Stimulated activated naive CD4-positive, alpha-beta T cell treated with Interleukin-2 at 50 U/mL for 16 hours (primary cell): ENCODE measurements at regions not wholly inside any gene's neighbourhood (a gene's known extent, or its start where the extent isn't known, plus 50 kb on each side); places are given as distances from the start of the nearest gene placed in this dataset.
"Not testable (repeated sequence)": the region's sequence is repeated elsewhere in the genome, so short reads cannot be mapped to it uniquely, and the experiment has no call there.

ENCODE experiments used
- DNase-seq: peaks from one replicate; lab custom pipeline; 2025; lab: John Stamatoyannopoulos, UW

- DNase-seq, result no peak
Observed at GRCh38 chr18:30705943-30706342, 336.6 kb downstream of the DSC3 start.

DNA sequence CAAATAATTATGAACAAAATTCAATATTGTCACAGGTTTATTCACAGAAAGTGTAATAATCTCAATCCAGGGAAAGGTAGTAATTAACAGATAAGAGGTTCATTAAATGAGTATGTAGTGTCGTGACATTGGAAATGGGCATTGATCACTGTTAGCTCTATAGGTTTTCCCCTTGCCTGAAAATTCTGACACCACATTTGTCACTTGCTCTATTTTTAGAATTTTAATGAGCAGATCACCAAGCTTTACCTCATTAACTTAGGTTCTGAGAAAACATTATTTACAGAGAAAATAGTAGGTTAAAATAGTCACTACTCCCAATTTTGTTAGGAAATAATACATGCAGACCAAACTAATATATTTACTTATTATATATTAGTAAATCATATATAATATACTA lies 344.0 kb downstream of the DSC3 start:
- DNase-seq, result no peak

- no peak for DNase-seq
Observed at GRCh38 chr18:30696201-30696600, 346.3 kb downstream of the DSC3 start.

DNA sequence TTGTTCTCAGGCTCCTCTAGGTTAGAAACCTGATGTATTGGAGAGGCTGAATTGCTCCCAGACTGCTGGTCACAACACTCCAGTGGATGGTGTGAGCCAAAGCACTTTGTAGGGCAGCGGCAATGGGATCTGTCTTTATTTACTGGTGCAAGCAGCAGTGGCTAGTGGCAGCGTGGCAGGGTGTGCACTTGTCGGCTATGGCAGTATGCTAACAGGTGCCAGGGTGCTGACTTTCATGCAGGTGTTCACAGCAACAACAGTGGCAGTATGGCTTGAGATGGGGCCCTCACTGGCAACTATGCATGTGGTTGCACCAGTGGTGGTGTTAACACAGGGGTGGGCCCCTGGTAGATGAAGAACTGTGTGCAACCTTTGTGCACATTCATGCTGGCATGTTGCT lies 347.8 kb downstream of the DSC3 start:
- DNase-seq, result no peak

GRCh38 chr18:30689216-30689615 lies 353.3 kb downstream of the DSC3 start:
- no peak for DNase-seq

GRCh38 chr18:30687501-30687900 lies 355.0 kb downstream of the DSC3 start:
- DNase-seq, result no peak

DNA sequence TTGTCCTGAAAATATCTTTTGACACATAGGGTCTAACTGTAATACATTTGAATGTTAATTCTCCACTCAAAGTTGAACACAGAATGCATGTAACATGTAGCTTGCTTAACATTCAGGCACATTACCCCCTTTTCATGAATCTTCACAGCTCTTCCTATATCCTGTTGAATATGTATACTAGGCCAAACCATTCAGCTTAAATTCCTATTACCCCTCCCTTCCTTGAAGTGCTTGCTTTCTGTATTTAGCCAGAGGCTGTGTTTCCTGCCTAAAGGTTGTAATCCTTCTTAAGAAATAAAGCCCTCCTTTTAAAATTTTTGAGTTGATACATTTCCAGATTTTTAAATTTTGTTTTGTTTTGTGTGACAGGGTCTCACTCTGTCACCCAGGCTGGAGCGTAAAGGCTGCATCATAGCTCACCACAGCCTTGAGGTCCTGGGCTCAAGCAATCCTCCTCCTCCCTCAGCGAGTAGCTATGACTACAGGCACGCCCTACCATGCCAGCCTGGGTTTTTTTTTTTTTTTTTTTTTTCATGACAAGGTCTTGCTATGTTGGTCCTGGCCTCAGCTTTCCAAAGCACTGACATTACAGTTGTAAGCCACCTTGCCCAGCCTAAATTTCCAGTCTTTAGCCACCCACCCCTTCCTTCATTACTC lies 357.6 kb downstream of the DSC3 start:
- no peak for DNase-seq

- DNase-seq, result no peak
Observed at GRCh38 chr18:30683836-30684235, 358.7 kb downstream of the DSC3 start.

- DNase-seq, result no peak
Observed at GRCh38 chr18:30682672-30683071, 359.9 kb downstream of the DSC3 start.

DNA sequence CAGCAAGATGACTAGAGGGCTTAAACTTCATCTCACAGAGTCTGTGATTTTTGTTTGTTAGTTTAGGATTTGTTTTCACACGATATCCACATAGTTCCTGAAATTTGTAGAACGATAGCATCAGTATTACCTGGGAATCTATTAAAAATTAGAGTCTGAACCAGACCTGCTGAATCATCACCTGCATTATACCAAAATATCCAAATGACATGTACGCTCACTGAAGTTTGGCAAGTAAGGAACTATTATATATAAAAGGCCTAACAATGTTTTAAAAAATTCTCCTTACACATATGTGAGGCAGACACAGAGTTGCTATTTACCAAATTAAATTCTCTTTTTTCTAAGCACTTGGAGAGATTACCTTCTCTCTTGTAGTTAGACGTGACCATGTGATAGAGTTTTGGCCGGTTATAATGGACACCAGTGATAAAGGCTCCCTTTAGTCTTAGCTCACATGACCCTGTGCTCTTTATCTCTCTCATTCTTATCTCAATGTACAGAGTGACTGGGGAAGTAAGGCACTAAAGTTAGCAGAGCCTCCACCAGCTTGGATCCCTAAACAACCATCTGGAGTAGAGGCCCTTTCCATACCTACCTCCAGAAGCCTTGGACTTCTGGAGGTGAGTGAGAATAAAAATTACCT lies 363.1 kb downstream of the DSC3 start:
- DNase-seq, result no peak

- not testable (repeated sequence) for DNase-seq
Observed at GRCh38 chr18:30677813-30678212, 364.7 kb downstream of the DSC3 start.

DNA sequence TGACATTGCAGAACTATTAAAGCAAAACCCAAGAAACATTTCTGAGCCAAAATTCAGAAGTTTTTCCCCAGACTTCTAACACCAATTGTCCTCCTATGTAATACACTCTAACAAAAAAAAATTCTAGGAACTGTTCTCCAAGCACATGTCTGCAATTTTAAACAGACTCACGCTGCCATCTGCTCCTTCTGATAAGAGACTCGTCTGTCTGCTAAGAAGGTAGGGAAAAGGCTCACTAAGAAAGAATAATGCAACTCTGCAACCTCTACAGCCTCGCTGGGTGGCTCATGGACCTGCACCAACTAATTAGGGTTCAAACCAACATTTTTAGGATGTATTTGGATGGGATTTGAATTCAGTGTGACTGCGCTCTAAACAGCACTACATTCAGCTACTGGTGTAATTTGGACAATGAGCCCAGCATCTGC lies 366.5 kb downstream of the DSC3 start:
- DNase-seq, result no peak

GRCh38 chr18:30675493-30675892 lies 367.0 kb downstream of the DSC3 start:
- no peak for DNase-seq

DNA sequence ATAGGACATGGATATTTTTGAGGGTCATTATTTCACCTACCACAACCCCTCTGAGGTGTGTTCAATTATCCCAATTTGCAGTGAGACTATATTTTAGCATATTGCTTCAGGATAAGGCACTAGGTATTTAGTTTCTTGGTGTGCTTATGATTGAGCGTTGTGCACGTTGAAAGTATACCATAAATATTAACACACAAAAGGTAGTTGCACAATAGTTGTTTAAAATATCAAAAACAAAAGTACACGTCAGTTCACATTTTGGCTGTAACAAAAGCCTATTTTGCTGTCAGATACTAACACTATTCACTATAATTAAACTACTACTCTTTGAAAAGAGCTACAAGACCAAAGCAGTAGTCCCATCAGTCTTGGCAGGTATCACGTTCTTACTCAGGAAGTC lies 367.5 kb downstream of the DSC3 start:
- no peak for DNase-seq

- no peak for DNase-seq
Observed at GRCh38 chr18:30674596-30674995, 367.9 kb downstream of the DSC3 start.

DNA sequence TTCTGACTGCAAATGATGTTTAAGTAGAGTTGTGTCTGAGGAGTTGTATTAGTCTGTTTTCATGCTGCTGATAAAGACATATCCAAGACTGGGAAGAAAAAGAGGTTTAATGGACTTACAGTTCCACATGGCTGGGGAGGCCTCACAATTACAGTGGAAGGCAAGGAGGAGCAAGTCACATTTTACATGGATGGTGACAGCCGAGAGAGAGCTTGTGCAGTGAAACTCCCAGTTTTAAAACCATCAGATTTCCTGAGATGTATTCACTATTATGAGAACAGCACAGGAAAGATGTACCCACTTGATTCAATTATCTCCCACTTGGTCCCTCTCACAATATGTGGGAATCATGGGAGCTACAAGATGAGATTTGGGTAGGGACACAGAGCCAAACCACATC lies 370.1 kb downstream of the DSC3 start:
- not testable (repeated sequence) for DNase-seq

DNA sequence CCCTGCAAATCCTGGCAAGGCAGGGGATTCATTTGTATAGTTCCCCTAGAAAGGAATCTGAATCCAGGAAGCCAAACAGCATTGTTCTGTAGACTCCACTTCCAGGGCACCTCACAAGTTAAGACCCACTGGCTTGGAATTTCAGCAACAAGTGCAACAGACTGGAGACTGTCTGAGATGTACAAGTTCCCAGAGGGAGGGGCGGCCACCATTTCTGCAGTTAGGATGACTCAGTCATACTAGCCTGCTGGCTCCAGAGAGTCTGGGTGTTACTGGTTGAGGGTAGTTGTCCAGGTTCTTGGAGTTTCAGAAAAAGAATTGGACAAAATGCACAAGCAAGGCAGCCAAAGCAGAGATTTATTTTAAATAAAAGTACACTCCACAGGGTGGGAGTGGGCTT lies 384.2 kb downstream of the DSC3 start:
- DNase-seq, result no peak

- DNase-seq, result no peak
Observed at GRCh38 chr18:30652387-30652786, 390.2 kb downstream of the DSC3 start.

DNA sequence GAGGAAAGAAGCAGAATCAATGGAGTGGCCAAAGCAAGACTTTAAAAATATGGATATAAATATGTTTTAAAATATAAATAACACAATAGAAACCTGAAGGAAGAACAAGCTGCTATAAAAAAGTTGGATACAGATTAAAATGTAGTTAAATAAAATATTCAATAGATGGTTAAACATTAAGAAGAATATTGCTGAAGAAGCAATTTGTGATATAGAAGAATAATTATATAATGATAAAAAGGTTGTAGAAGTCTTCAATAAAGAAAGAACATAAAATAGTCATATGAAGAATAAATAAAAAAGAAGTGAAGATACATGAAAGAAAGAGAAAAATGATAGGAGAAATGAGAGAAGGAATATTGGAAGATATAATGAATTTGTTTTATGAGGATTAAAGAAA lies 392.0 kb downstream of the DSC3 start:
- DNase-seq, result no peak

- DNase-seq, result no peak
Observed at GRCh38 chr18:30644158-30644557, 398.4 kb downstream of the DSC3 start.

- no peak for DNase-seq
Observed at GRCh38 chr18:30639361-30639760, 403.2 kb downstream of the DSC3 start.

DNA sequence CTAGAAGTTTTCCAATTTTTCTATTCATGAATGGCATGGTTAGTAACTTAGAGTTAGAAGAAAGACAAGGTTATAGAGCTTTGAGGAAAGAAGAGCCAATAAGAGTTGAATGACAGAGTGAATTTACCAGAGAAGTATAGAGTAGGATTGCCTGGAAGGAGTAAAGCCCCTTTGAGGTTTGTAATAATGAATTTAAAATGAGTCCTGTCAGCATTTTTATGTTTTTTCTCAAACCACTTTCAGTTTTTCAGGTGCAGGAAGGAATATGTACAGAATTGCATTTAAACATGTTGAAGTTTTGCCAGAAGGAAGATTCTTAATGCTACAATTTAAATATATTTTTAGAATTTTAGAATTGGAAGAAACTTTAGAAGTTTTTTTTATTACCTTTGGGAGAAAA lies 408.3 kb downstream of the DSC3 start:
- no peak for DNase-seq

GRCh38 chr18:30632071-30632698 lies 410.4 kb downstream of the DSC3 start:
- no peak for DNase-seq

DNA sequence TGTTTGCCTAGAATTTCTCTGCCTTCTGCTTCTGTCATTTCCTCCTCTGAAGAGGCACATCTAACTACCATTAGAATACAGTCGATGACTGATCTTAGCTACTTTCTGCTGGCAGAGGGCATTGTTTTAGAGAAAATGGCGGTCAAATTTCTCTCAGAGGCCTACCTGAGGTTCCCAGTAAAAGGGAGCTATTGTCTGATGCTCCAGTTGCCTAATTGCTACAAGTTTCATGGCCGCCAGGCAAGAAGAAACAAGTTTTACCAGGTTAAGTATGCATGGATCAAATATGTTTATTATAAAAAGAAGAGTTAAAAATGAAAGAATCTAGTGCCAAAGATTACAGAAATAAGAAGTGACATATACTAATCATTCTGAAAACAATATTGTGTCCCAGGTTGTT lies 416.6 kb downstream of the DSC3 start:
- no peak for DNase-seq
